ENCODE measurements at regions not wholly inside any gene's neighbourhood (a gene's known extent, or its start where the extent isn't known, plus 50 kb on each side); places are given as distances from the start of the nearest gene placed in this dataset.
"Not testable (repeated sequence)": the region's sequence is repeated elsewhere in the genome, so short reads cannot be mapped to it uniquely, and the experiment has no call there.

DNA sequence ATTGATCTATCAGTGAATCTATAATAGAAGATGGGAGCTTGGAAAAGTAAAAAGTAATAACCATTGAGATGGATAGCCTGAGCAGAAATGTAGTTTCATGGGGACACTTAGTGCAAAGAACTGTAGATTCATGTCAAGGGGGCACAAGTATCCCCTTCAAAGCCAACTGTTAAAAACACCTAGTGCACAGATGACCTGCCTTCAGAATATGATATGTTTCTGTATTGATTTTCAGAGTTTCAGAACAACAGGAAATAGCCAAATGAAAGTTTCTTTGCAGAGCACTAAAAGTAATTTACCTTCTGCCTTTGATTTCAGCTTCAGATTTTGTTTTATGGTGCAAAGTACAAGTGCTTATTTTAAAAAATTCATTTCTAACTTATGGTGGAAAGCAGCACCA, 169.9 kb downstream of the SPDYE17 start:
- H3K9me3 ChIP-seq; H3K36me3 ChIP-seq; H3K27ac ChIP-seq (replicated peaks in 1 of 4); H3K27me3 ChIP-seq; intact Hi-C loops (cut with DNase I); H3K4me1 ChIP-seq; H3K4me3 ChIP-seq; DNase-seq (ENCODE audit: extremely low spot score): not testable (repeated sequence)

- H3K27me3 ChIP-seq; intact Hi-C loops (cut with DNase I); H3K27ac ChIP-seq (replicated peaks in 1 of 4); H3K36me3 ChIP-seq; H3K9me3 ChIP-seq; H3K4me3 ChIP-seq; H3K4me1 ChIP-seq; DNase-seq (ENCODE audit: extremely low spot score): not testable (repeated sequence)
- WGBS: 65% methylated on average over 5 of the region's 5 CpGs
These were observed 172.2 kb downstream of the SPDYE17 start for GRCh38 chr7:76859933-76860332.

GRCh38 chr7:76854631-76855030, 177.5 kb downstream of the SPDYE17 start:
- intact Hi-C loops (cut with DNase I); H3K27ac ChIP-seq (replicated peaks in 1 of 4); H3K9me3 ChIP-seq; H3K27me3 ChIP-seq; H3K4me1 ChIP-seq; DNase-seq (ENCODE audit: extremely low spot score); H3K36me3 ChIP-seq; H3K4me3 ChIP-seq: not testable (repeated sequence)

DNA sequence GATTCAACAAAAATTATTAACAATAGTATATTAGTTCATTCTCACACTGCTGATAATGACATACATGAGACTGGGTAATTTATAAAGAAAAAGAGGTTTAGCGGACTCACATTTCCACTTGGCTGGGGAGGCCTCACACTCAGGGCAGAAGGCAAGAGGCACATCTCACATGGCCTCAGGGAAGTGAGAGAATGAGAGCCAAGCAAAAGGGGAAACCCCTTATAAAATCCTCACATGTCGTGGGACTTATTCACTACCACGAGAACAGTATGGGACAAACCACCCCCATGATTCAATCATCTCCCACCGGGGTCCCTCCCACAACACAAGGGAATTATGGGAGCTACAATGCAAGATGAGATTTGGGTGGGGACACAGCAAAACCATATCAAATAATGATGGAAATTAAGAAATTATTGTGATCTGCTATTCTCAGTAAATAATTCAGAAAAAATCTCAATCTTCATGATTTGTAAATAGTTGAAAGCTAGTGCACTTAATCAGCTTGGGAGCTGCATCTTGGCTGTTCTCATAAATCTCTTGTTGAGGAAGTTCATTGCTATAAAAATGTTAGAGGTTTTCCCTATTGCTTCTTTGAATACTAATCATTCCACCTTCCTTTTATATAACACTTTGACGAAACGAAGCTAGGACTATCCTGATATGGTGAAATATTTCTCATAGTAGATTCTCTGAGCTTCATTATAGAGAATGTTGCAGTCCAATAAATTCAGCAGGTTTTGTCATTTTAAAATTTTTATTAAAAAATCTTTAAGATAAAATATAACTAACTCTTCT, 179.2 kb downstream of the SPDYE17 start:
- H3K4me1 ChIP-seq; DNase-seq (ENCODE audit: extremely low spot score); H3K27me3 ChIP-seq; H3K27ac ChIP-seq (replicated peaks in 1 of 4); H3K4me3 ChIP-seq; H3K9me3 ChIP-seq; intact Hi-C loops (cut with DNase I); H3K36me3 ChIP-seq: not testable (repeated sequence)
- 83% methylated on average over 6 of the region's 6 CpGs for whole genome bisulfite sequencing

- intact Hi-C loops (cut with DNase I); H3K27me3 ChIP-seq; DNase-seq (ENCODE audit: extremely low spot score); H3K9me3 ChIP-seq; H3K36me3 ChIP-seq; H3K4me1 ChIP-seq; H3K4me3 ChIP-seq; H3K27ac ChIP-seq (replicated peaks in 1 of 4): not testable (repeated sequence)
- 100% methylated on average over 1 of the region's 1 CpG for WGBS
These were observed 179.8 kb downstream of the SPDYE17 start for GRCh38 chr7:76852362-76852761.

GRCh38 chr7:76851617-76852016, 180.5 kb downstream of the SPDYE17 start:
- intact Hi-C loops (cut with DNase I); H3K36me3 ChIP-seq; H3K27me3 ChIP-seq; H3K4me3 ChIP-seq; H3K4me1 ChIP-seq; H3K9me3 ChIP-seq; H3K27ac ChIP-seq (replicated peaks in 1 of 4); DNase-seq (ENCODE audit: extremely low spot score): not testable (repeated sequence)
- 53% methylated on average over 2 of the region's 5 CpGs for WGBS

GRCh38 chr7:76849887-76850563, 182.1 kb downstream of the SPDYE17 start:
- DNase-seq (ENCODE audit: extremely low spot score): not testable (repeated sequence)

GRCh38 chr7:76839879-76840278, 192.3 kb downstream of the SPDYE17 start:
- H3K9me3 ChIP-seq; H3K4me3 ChIP-seq; DNase-seq (ENCODE audit: extremely low spot score); H3K4me1 ChIP-seq; H3K27ac ChIP-seq (replicated peaks in 1 of 4); intact Hi-C loops (cut with DNase I); H3K27me3 ChIP-seq; H3K36me3 ChIP-seq: not testable (repeated sequence)
- WGBS: 90% methylated on average over 3 of the region's 3 CpGs

More at GRCh38 chr7:76849887-76850563, 182.1 kb downstream of the SPDYE17 start:
- H3K4me1 ChIP-seq; H3K36me3 ChIP-seq; H3K27me3 ChIP-seq; intact Hi-C loops (cut with DNase I); H3K27ac ChIP-seq (replicated peaks in 1 of 4); H3K9me3 ChIP-seq; H3K4me3 ChIP-seq: not testable (repeated sequence)
- WGBS: 85% methylated on average over 2 of the region's 2 CpGs

DNA sequence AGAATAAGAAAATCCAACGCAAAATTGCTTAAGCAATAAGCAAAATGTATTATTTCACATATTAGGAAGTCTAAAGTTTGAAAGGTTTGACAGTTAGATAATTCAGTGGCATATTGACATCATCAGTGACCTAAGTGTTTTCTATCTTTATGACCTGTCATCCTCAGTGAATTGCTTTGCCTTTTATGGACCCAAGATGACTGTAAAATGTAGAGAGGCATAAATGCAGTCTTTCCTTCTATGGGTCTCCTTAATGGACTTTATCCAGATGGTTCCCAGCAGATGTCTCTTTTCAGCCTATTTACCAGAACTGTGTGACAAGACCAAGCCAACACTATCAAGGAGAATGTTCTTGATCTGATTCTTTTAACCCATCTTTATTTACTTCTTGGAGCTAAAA, 192.9 kb downstream of the SPDYE17 start:
- H3K27ac ChIP-seq (replicated peaks in 1 of 4); H3K27me3 ChIP-seq; intact Hi-C loops (cut with DNase I); H3K36me3 ChIP-seq; DNase-seq (ENCODE audit: extremely low spot score); H3K4me1 ChIP-seq; H3K9me3 ChIP-seq; H3K4me3 ChIP-seq: not testable (repeated sequence)
- 88% methylated on average over 1 of the region's 1 CpG for WGBS

GRCh38 chr7:76838357-76838756, 193.8 kb downstream of the SPDYE17 start:
- H3K27me3 ChIP-seq; H3K36me3 ChIP-seq; intact Hi-C loops (cut with DNase I); DNase-seq (ENCODE audit: extremely low spot score); H3K27ac ChIP-seq (replicated peaks in 1 of 4); H3K9me3 ChIP-seq; H3K4me1 ChIP-seq; H3K4me3 ChIP-seq: not testable (repeated sequence)
- WGBS: 70% methylated on average over 1 of the region's 1 CpG

DNA sequence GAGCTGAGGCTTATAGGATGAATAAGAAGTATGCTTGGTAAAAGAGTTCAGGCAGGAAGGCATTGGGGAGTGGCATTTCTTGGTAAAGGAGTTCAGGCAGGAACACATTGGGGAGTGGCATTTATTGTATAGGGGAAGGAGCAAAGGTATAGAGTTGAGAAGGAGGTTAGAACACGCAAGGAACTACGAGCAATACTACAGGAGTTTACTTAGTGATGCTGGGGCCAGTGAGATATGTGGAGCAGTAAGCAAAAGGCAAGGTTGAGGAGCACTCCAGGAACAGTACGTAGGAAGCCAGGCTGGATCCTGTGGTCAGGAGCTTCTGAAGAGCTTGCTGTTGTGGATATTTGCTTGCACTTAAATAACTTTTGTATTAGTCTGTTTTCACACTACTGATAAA, 202.2 kb upstream of the POMZP3 start:
- DNase-seq (ENCODE audit: extremely low spot score); H3K4me1 ChIP-seq; H3K27ac ChIP-seq (replicated peaks in 1 of 4); H3K9me3 ChIP-seq; H3K27me3 ChIP-seq; H3K36me3 ChIP-seq; intact Hi-C loops (cut with DNase I); H3K4me3 ChIP-seq: not testable (repeated sequence)
- 97% methylated on average over 3 of the region's 3 CpGs for WGBS

DNA sequence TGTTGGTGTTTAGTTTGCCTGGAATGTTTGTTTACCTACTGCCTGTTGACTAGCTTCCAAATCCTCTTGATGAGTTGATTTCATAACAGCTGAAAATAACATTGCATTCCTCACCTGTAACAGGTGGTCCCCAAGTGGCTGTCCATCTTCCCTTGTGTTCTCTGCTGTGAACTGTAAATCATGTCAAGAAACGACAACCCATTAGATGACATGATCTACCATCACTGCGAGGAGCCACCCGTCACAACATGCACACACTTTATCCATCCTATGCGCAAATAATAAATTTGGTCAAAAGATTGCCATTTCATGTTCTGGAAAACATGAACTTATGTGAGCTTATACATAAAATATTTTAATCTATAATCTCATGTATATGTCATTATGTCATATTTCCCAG, 199.1 kb upstream of the POMZP3 start:
- H3K4me1 ChIP-seq; H3K36me3 ChIP-seq; intact Hi-C loops (cut with DNase I); H3K9me3 ChIP-seq; H3K27ac ChIP-seq (replicated peaks in 1 of 4); DNase-seq (ENCODE audit: extremely low spot score); H3K27me3 ChIP-seq; H3K4me3 ChIP-seq: not testable (repeated sequence)
- 89% methylated on average over 4 of the region's 4 CpGs for WGBS

- H3K4me3 ChIP-seq; intact Hi-C loops (cut with DNase I); H3K27ac ChIP-seq (replicated peaks in 1 of 4); H3K27me3 ChIP-seq; H3K4me1 ChIP-seq; H3K9me3 ChIP-seq; DNase-seq (ENCODE audit: extremely low spot score); H3K36me3 ChIP-seq: not testable (repeated sequence)
- 60% methylated on average over 1 of the region's 4 CpGs for WGBS
These were observed 182.8 kb upstream of the POMZP3 start for GRCh38 chr7:76809856-76810255.

Measured in esophagus muscularis mucosa (tissue), 4 donors.